H1 (cell line): ENCODE measurements at regions not wholly inside any gene's neighbourhood (a gene's known extent, or its start where the extent isn't known, plus 50 kb on each side); places are given as distances from the start of the nearest gene placed in this dataset.

ENCODE experiments used
- CEBPB ChIP-seq: IDR thresholded peaks from 2 replicates; pipeline ENCODE4 v1.6.1; 2012; ENCODE audit warnings: low read depth, low read length

GRCh38 chr9:85397005-85397404 lies 344.7 kb downstream of the AGTPBP1 start (continued):
- TF ChIP-seq CEBPB = no peak
